PC-9 (cell line): ENCODE measurements at regions not wholly inside any gene's neighbourhood (a gene's known extent, or its start where the extent isn't known, plus 50 kb on each side); places are given as distances from the start of the nearest gene placed in this dataset.

ENCODE experiments used
- BruUV-seq: library from RNA; stranded (reverse); fragments of 400-500 nt; replicated peaks from 2 replicates; lab custom pipeline; 2021; lab: Mats Ljungman, UMichigan
- CTCF ChIA-PET: fragments of 300-600 bp; sonication (Branson Sonifier 250); formaldehyde crosslinking; loops from one replicate; lab custom pipeline; 2022; ENCODE audit warnings: antibody characterized with exemption; lab: Charles Lee
- POLR2A ChIA-PET: fragments of 300-600 bp; sonication (Branson Sonifier 250); formaldehyde crosslinking; loops from one replicate; lab custom pipeline; 2022; ENCODE audit warnings: antibody characterized with exemption; ENCODE audit not compliant: unreplicated experiment; lab: Charles Lee
- DNase-seq, 2 experiments: peaks; one replicate each; pipeline versions ENCODE4 v3.0.0 to v3.0.0-alpha.2; 2015 to 2022; ENCODE audit warnings: mixed read lengths in 1 of 2
- H2AFZ ChIP-seq: fragments of 200-600 bp; sonication (generic); 2 replicates; pipeline ENCODE4 v1.8.1; 2017; ENCODE audit warnings: antibody characterized with exemption
- H3F3A ChIP-seq: fragments of 200-600 bp; sonication (generic); 2 replicates; pipeline ENCODE4 v1.8.1; 2017; ENCODE audit warnings: antibody characterized with exemption, mild to moderate bottlenecking, low read depth; ENCODE audit not compliant: insufficient read depth
- H3K27ac ChIP-seq: fragments of 200-600 bp; sonication (generic); 2 replicates; pipeline ENCODE4 v1.6.1; 2016; ENCODE audit warnings: mixed run types
- H3K27me3 ChIP-seq: fragments of 200-600 bp; sonication (generic); 2 replicates; pipeline ENCODE4 v1.6.1; 2016; ENCODE audit warnings: low read depth, mixed run types; ENCODE audit not compliant: insufficient read depth
- H3K36me3 ChIP-seq: fragments of 200-600 bp; sonication (generic); 2 replicates; pipeline ENCODE4 v1.6.1; 2016; ENCODE audit warnings: low read depth, mixed run types
- H3K4me1 ChIP-seq: fragments of 200-600 bp; sonication (generic); replicated peaks from 2 replicates; pipeline ENCODE4 v1.6.1; 2016; ENCODE audit warnings: mixed run types; ENCODE audit not compliant: insufficient read depth
- H3K4me2 ChIP-seq: fragments of 200-600 bp; sonication (generic); 2 replicates; pipeline ENCODE4 v1.6.1; 2017; ENCODE audit warnings: mixed run types
- H3K4me3 ChIP-seq: fragments of 200-600 bp; sonication (generic); 2 replicates; pipeline ENCODE4 v1.6.1; 2016; ENCODE audit warnings: mixed run types
- H3K79me2 ChIP-seq: fragments of 200-600 bp; sonication (generic); 2 replicates; pipeline ENCODE4 v1.6.1; 2017; ENCODE audit warnings: low read depth, mixed run types
- H3K9me2 ChIP-seq: fragments of 200-600 bp; sonication (generic); 2 replicates; pipeline ENCODE4 v1.8.1; 2017; ENCODE audit warnings: mild to moderate bottlenecking; ENCODE audit not compliant: insufficient read depth
- H3K9me3 ChIP-seq: fragments of 200-600 bp; sonication (generic); 2 replicates; pipeline ENCODE4 v1.8.1; 2016; ENCODE audit warnings: low read depth; ENCODE audit not compliant: insufficient read depth
- H4K20me1 ChIP-seq: fragments of 200-600 bp; sonication (generic); 2 replicates; pipeline ENCODE4 v1.8.1; 2017; ENCODE audit not compliant: insufficient read depth
- EZH2 ChIP-seq: fragments of 200-600 bp; sonication (generic); IDR thresholded peaks from 2 replicates; pipeline ENCODE4 v1.8.0; 2017; ENCODE audit warnings: antibody characterized with exemption, low read depth
- intact Hi-C: fragments of 100-400 bp; cut with micrococcal nuclease; formaldehyde crosslinking; loops from one replicate; pipeline ENCODE4 v1.10.0; 2022; ENCODE audit not compliant: unreplicated experiment
- TF ChIP-seq, protein P1 (sequence below): fragments of 200-600 bp; sonication (generic); conservative IDR thresholded peaks from 2 replicates; pipeline ENCODE4 v1.6.1; 2017; ENCODE audit warnings: mixed run types, antibody characterized with exemption, mild to moderate bottlenecking, moderate library complexity

DNA sequence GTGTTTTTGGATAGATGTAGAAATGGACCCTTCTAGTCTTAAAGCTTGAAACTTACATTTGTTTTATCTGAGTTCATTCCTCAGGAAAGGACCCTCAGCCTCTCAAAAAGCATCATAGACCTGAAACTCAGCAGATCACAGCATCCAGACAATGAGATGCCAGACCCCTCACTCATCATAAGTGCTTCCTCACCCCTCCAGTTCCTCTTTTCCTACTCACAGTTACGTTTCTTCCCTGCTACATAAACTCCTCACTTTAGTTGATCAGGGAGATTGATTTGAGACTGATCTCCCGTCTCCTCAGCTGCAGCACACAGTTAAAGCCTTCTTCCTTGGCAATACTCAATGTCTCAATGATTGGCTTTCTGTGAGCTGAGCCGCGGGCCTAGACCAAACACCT lies 282.0 kb downstream of the FAM72C start:
- Histone ChIP-seq H3K27ac (no peak overlapping the region), H3K9me3 (no peaks in the 10 kb centered on the region), H3K4me3 (no peak overlapping the region), H3K27me3 (no peaks in the 10 kb centered on the region), H3F3A (no peaks in the 10 kb centered on the region), H3K4me1 (no peaks in the 10 kb centered on the region), H2AFZ (no peak overlapping the region), H3K4me2 (no peak overlapping the region), H4K20me1 (no peaks in the 10 kb centered on the region), H3K9me2 (no peaks in the 10 kb centered on the region), H3K36me3 (no peaks in the 10 kb centered on the region), H3K79me2 (no peaks in the 10 kb centered on the region)
- TF ChIP-seq EZH2: no peak
- TF ChIP-seq, protein P1, sequence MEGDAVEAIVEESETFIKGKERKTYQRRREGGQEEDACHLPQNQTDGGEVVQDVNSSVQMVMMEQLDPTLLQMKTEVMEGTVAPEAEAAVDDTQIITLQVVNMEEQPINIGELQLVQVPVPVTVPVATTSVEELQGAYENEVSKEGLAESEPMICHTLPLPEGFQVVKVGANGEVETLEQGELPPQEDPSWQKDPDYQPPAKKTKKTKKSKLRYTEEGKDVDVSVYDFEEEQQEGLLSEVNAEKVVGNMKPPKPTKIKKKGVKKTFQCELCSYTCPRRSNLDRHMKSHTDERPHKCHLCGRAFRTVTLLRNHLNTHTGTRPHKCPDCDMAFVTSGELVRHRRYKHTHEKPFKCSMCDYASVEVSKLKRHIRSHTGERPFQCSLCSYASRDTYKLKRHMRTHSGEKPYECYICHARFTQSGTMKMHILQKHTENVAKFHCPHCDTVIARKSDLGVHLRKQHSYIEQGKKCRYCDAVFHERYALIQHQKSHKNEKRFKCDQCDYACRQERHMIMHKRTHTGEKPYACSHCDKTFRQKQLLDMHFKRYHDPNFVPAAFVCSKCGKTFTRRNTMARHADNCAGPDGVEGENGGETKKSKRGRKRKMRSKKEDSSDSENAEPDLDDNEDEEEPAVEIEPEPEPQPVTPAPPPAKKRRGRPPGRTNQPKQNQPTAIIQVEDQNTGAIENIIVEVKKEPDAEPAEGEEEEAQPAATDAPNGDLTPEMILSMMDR: no peak
- CTCF ChIA-PET: no interaction called here
- DNase-seq: no peak
- BruUV-seq: no TSS peak
- intact Hi-C loops: no loop called here
- POLR2A ChIA-PET: no interaction called here

DNA sequence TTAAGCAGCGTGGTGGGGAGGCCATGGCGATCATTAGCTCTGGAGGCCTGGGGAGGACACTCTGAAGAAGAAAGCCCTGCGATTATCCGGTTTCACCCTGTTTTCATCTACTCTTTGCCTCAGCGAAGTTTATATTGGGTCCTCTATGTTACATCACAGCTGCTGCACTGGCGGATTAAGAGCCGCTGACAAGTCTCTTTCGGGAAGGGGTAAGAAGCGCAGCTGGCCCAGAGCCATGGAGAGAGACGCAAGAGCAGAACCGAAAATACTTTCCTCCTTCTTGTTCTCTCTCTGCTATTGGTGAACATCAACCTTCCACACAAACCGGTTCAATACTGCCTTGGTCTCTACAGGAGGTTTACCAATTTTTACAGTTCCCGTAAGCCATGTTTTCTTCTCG lies 291.5 kb downstream of the FAM72C start:
- ChIA-PET POLR2A (no interaction called here), CTCF (no interaction called here)
- no peaks in the 10 kb centered on the region for H3K9me2 ChIP-seq
- no peaks in the 10 kb centered on the region for H4K20me1 ChIP-seq
- H3K4me1 ChIP-seq: no peaks in the 10 kb centered on the region
- H3K4me2 ChIP-seq: no peak overlapping the region
- intact Hi-C loops: no loop called here
- H2AFZ ChIP-seq: no peak overlapping the region
- BruUV-seq: no TSS peak
- no peak overlapping the region for H3K27ac ChIP-seq
- no peak for DNase-seq
- no peak for TF ChIP-seq EZH2
- no peaks in the 10 kb centered on the region for H3K36me3 ChIP-seq
- H3F3A ChIP-seq: no peaks in the 10 kb centered on the region
- H3K27me3 ChIP-seq: no peaks in the 10 kb centered on the region
- no peaks in the 10 kb centered on the region for H3K9me3 ChIP-seq
- H3K79me2 ChIP-seq: no peaks in the 10 kb centered on the region
- no peak overlapping the region for H3K4me3 ChIP-seq

DNA sequence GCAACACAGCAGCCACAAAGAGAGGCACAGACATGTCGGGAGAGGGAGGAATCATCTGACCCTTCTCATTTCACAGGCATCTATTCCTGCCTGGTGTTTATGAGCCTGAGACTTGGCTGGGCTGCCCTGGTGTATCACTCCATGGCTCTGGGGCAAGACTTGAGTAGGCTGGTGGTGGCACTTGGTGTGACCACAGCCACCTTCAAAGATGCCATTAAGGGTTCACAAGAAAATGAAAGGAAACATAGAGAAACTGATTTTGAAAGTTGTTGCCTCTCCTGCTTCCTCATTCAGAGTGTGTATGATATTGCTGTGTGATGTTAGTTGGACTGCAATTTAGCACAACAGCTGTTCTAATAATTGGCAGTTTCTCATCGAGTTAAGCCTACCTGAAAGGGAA lies 298.8 kb downstream of the FAM72C start:
- ChIA-PET CTCF (no interaction called here), POLR2A (no interaction called here)
- no peaks in the 10 kb centered on the region for H3K9me3 ChIP-seq
- no peaks in the 10 kb centered on the region for H3K36me3 ChIP-seq
- no peak overlapping the region for H2AFZ ChIP-seq
- H3K27me3 ChIP-seq: no peaks in the 10 kb centered on the region
- H3F3A ChIP-seq: no peaks in the 10 kb centered on the region
- H3K4me2 ChIP-seq: no peak overlapping the region
- no peaks in the 10 kb centered on the region for H3K9me2 ChIP-seq
- BruUV-seq: no TSS peak
- no peak for DNase-seq
- no peaks in the 10 kb centered on the region for H4K20me1 ChIP-seq
- no peak for TF ChIP-seq EZH2
- TF ChIP-seq, protein P1: no peak
- intact Hi-C loops: no loop called here
- H3K4me3 ChIP-seq: no peak overlapping the region
- no peaks in the 10 kb centered on the region for H3K4me1 ChIP-seq
- H3K79me2 ChIP-seq: no peaks in the 10 kb centered on the region
- H3K27ac ChIP-seq: no peak overlapping the region

DNA sequence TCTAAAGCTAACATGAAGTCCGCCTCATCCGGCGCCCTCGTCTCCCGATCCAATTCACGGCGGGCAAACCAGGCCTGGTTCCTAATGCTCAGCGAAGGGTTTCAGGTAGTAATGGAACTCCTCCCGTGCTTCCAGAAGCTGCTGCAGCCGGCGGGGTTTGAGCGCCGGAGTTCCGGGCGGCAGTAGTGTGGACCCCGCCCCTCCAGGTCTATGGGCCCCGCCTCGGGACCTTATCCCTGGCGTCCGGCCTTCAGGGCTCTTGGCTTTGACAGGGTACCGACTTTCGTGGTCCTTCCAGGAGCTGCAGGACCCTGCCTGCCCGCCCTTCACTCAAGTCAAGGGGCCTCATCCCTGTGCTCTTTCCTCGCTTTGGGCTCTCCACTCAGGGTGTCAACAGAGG lies 304.1 kb downstream of the FAM72C start:
- POLR2A ChIA-PET: no interaction called here
- BruUV-seq: no TSS peak

More for the DNA sequence above, 304.1 kb downstream of the FAM72C start:
- Histone ChIP-seq H4K20me1 (no peaks in the 10 kb centered on the region), H3K27me3 (no peaks in the 10 kb centered on the region), H3K9me2 (no peaks in the 10 kb centered on the region), H3K4me3 (no peak overlapping the region), H3K4me2 (no peak overlapping the region), H2AFZ (no peak overlapping the region), H3K9me3 (no peaks in the 10 kb centered on the region), H3K27ac (no peak overlapping the region), H3K4me1 (no peaks in the 10 kb centered on the region), H3K79me2 (no peaks in the 10 kb centered on the region), H3K36me3 (no peaks in the 10 kb centered on the region), H3F3A (no peaks in the 10 kb centered on the region)
- TF ChIP-seq, protein P1: no peak
- no peak for TF ChIP-seq EZH2
- CTCF ChIA-PET: no interaction called here
- no peak for DNase-seq
- intact Hi-C loops: no loop called here
